ENCODE measurements at regions not wholly inside any gene's neighbourhood (a gene's known extent, or its start where the extent isn't known, plus 50 kb on each side); places are given as distances from the start of the nearest gene placed in this dataset.

DNA sequence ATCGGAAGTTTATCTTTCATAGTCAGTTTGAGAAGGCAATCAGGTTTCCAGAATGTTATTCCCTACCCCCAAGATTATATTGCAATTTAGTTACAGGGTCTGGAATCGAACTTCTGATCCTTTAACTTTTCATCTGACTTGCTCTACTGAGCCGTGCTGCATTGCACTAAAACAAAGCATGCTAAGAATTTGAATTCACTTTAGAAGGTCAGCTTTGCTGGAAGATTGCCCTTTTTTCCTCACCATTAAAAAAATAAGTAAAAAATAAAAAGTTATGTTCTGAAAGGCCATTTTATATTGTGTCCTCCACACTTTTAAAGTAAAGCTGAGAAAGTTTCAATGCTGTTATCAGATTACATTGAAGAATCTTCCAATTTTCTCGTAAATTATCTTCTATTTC, 388.8 kb upstream of the PHF14 start:
- H3K36me3 ChIP-seq = no peaks in the 10 kb centered on the region
- no peak for DNase-seq
- intact Hi-C loops (cut with DNase I) = no loop called here
- no peaks in the 10 kb centered on the region for H3K4me1 ChIP-seq
- no peak overlapping the region for H3K4me3 ChIP-seq
- TF ChIP-seq, protein P1, sequence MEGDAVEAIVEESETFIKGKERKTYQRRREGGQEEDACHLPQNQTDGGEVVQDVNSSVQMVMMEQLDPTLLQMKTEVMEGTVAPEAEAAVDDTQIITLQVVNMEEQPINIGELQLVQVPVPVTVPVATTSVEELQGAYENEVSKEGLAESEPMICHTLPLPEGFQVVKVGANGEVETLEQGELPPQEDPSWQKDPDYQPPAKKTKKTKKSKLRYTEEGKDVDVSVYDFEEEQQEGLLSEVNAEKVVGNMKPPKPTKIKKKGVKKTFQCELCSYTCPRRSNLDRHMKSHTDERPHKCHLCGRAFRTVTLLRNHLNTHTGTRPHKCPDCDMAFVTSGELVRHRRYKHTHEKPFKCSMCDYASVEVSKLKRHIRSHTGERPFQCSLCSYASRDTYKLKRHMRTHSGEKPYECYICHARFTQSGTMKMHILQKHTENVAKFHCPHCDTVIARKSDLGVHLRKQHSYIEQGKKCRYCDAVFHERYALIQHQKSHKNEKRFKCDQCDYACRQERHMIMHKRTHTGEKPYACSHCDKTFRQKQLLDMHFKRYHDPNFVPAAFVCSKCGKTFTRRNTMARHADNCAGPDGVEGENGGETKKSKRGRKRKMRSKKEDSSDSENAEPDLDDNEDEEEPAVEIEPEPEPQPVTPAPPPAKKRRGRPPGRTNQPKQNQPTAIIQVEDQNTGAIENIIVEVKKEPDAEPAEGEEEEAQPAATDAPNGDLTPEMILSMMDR (IDR thresholded peaks at IDR 0.05) = no peak
- no peak for ATAC-seq
- no peaks in the 10 kb centered on the region for H3K9me3 ChIP-seq
- H3K27me3 ChIP-seq (ENCODE audit: low read depth) = no peaks in the 10 kb centered on the region
- H3K27ac ChIP-seq = no peak overlapping the region

DNA sequence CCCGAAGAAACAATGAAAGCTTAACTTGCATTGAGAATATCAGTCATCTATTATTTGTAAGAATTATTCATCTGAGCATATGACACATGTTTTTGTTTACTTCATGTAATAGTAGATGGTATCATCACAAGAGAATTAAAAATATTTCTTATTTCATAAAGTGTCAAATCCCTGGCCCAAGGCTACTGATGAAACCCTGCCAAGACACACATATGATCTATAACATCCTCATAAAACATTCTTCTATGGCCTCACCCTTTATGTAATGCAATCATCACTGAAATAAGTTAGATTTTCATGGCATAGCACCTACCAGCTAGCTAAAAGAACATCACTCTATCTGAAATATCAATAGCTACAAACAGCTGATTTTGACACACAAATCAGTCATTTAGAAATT, 385.6 kb upstream of the PHF14 start:
- Histone ChIP-seq H3K36me3 (no peaks in the 10 kb centered on the region), H3K9me3 (peaks cover 3% of the 10 kb centered on the region), H3K27me3 (ENCODE audit: low read depth) (no peaks in the 10 kb centered on the region), H3K27ac (no peak overlapping the region), H3K4me3 (no peak overlapping the region), H3K4me1 (no peaks in the 10 kb centered on the region)
- ATAC-seq (no peak), DNase-seq (no peak)
- TF ChIP-seq, protein P1 (IDR thresholded peaks at IDR 0.05) = no peak
- intact Hi-C loops (cut with DNase I) = no loop called here

DNA sequence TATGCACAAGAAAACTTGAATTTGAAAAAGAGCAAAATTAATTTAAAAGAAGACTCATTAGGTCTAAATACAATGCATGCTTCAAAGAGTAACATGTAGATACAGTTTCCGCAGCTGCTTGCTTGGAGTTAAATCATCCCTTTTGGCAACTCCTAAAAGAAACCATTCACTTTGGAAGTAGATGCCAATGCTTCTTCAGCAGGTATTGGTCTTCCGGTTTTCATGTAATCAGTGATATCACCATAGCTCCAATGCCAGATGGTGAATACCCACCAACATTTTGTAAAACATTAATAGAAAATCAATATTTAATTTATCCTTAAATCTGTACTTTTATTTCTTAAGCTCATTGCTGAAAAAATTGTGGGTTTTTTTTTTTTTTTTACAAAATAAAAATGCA, 381.1 kb upstream of the PHF14 start:
- H3K4me3 ChIP-seq = no peak overlapping the region
- intact Hi-C loops (cut with DNase I) = no loop called here
- TF ChIP-seq, protein P1 (IDR thresholded peaks at IDR 0.05) = no peak
- DNase-seq = no peak
- no peaks in the 10 kb centered on the region for H3K4me1 ChIP-seq
- H3K36me3 ChIP-seq = no peaks in the 10 kb centered on the region
- no peaks in the 10 kb centered on the region for H3K27me3 ChIP-seq (ENCODE audit: low read depth)
- peaks cover 3% of the 10 kb centered on the region for H3K9me3 ChIP-seq
- no peak for ATAC-seq
- no peak overlapping the region for H3K27ac ChIP-seq

DNA sequence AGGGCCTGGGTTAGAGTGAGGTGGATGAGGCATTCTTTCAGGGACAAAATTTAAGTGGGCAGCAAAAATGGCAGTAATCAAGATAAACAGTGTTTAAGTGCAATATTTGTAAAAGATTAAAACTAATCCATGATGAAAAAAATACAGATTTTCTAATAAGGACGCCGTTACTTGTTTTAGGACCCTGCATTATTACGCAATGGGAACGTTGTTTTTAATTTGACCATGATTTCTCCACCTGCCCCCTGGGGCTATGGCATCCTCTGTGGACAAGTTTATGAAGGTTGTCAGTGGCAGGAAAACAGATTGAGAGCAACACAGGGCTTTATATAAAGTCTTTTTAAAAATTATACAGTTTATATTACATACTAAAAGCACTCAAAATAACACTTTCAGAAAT, 380.6 kb upstream of the PHF14 start:
- peaks cover 3% of the 10 kb centered on the region for H3K9me3 ChIP-seq
- no peaks in the 10 kb centered on the region for H3K36me3 ChIP-seq
- TF ChIP-seq, protein P1 (IDR thresholded peaks at IDR 0.05) = no peak
- H3K4me1 ChIP-seq = no peaks in the 10 kb centered on the region
- intact Hi-C loops (cut with DNase I) = no loop called here
- ATAC-seq = no peak
- DNase-seq = no peak
- H3K27ac ChIP-seq = no peak overlapping the region
- no peaks in the 10 kb centered on the region for H3K27me3 ChIP-seq (ENCODE audit: low read depth)
- H3K4me3 ChIP-seq = no peak overlapping the region

DNA sequence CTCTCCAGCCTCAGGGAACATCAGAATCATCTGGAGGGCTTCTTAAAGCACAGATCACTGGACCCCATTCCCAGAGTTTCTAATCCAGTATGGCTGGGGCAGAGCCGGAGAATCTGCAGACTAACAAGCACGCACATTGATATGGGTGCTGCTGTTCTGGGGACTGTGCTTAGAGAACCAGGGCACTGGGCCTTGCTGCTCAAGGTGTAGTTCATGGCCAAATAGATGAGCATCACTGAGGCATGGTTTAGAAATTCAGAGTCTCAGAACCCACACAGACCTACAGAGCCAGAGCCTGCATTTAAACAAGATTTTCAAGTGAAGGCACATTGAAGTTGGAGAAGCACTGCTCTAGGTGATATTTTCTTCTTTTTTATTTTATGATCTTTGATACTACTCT, 376.8 kb upstream of the PHF14 start:
- TF ChIP-seq, protein P1 (IDR thresholded peaks at IDR 0.05) = no peak
- ATAC-seq (no peak), DNase-seq (no peak)
- Histone ChIP-seq H3K9me3 (no peaks in the 10 kb centered on the region), H3K4me1 (no peaks in the 10 kb centered on the region), H3K36me3 (no peaks in the 10 kb centered on the region), H3K4me3 (no peak overlapping the region), H3K27ac (no peak overlapping the region), H3K27me3 (ENCODE audit: low read depth) (no peaks in the 10 kb centered on the region)
- intact Hi-C loops (cut with DNase I) = no loop called here

DNA sequence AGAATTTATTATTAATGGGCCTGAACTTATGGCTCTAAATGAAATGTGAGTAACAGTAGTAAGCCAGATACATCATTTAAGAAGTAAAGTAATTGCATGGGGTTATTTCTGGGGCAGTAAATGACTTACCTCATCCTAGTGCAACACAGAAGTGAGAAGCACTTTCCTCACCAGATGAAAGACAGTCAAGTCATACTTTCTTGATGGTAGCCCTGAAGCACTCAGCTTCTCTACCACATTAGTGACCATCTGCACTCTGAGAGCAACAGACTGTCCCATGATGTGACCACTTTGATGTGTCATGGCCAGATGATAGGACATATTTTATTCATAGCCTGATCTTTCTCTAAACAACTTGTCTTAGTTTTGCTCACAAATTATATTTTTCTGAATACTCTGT, 369.5 kb upstream of the PHF14 start:
- H3K4me1 ChIP-seq = no peaks in the 10 kb centered on the region
- TF ChIP-seq, protein P1 (IDR thresholded peaks at IDR 0.05) = no peak

More for the DNA sequence above, 369.5 kb upstream of the PHF14 start:
- Histone ChIP-seq H3K9me3 (no peaks in the 10 kb centered on the region), H3K27ac (no peak overlapping the region), H3K4me3 (no peak overlapping the region), H3K27me3 (ENCODE audit: low read depth) (no peaks in the 10 kb centered on the region), H3K36me3 (no peaks in the 10 kb centered on the region)
- no peak for DNase-seq
- no peak for ATAC-seq
- intact Hi-C loops (cut with DNase I) = no loop called here

Data from lower lobe of right lung (tissue), 2 donors.